ENCODE measurements at regions not wholly inside any gene's neighbourhood (a gene's known extent, or its start where the extent isn't known, plus 50 kb on each side); places are given as distances from the start of the nearest gene placed in this dataset.

GRCh38 chr15:96409215-96410138, 79.0 kb downstream of the NR2F2 start:
- Histone ChIP-seq H3K4me3 (peak overlapping the region; percentile 17), H3K36me3 (no peaks in the 10 kb centered on the region), H3K27ac (no peak overlapping the region), H3K9me3 (no peaks in the 10 kb centered on the region), H3K4me1 (ENCODE audit: insufficient read depth) (peaks cover 6% of the 10 kb centered on the region), H3K27me3 (no peaks in the 10 kb centered on the region)
- TF ChIP-seq EP300 (IDR thresholded peaks at IDR 0.05) = no peak
- no peak for TF ChIP-seq CTCF (IDR thresholded peaks at IDR 0.05)
- TF ChIP-seq POLR2A (IDR thresholded peaks at IDR 0.05) = no peak
- intact Hi-C loops (cut with DNase I) = loop anchor here in 2 of 4 donors (5.0 to 10.0 kb wide), 2 partner anchors 42 to 45 kb away; no protein-coding TSS in a partner anchor
- WGBS, 3 donors = 4 to 7% (median 6%) methylated on average over 64 to 77 of the region's 77 CpGs
- peak in 1 of 5 donors; percentile 33 for DNase-seq

GRCh38 chr15:96410175-96411055, 79.9 kb downstream of the NR2F2 start:
- Histone ChIP-seq H3K27ac (no peak overlapping the region), H3K9me3 (no peaks in the 10 kb centered on the region), H3K4me3 (no peak overlapping the region), H3K36me3 (no peaks in the 10 kb centered on the region), H3K27me3 (no peaks in the 10 kb centered on the region), H3K4me1 (ENCODE audit: insufficient read depth) (peaks cover 6% of the 10 kb centered on the region)
- TF ChIP-seq POLR2A (IDR thresholded peaks at IDR 0.05) = no peak
- no peak for TF ChIP-seq CTCF (IDR thresholded peaks at IDR 0.05)
- no peak for DNase-seq
- WGBS, 3 donors = 56 to 67% (median 65%) methylated on average over 16 of the region's 16 CpGs
- intact Hi-C loops (cut with DNase I) = loop anchor here in 2 of 4 donors (5.0 to 10.0 kb wide), 2 partner anchors 43 to 46 kb away; no protein-coding TSS in a partner anchor

- 71 to 76% (median 74%) methylated on average over 9 of the region's 9 CpGs for WGBS, 3 donors
- H3K4me1 ChIP-seq (ENCODE audit: insufficient read depth) = peaks cover 9% of the 10 kb centered on the region
- no peak for DNase-seq
- no peaks in the 10 kb centered on the region for H3K9me3 ChIP-seq
- no peak for TF ChIP-seq CTCF (IDR thresholded peaks at IDR 0.05)
- TF ChIP-seq EP300 (IDR thresholded peaks at IDR 0.05) = no peak
- TF ChIP-seq POLR2A (IDR thresholded peaks at IDR 0.05) = no peak
- H3K27me3 ChIP-seq = no peaks in the 10 kb centered on the region
- H3K36me3 ChIP-seq = no peaks in the 10 kb centered on the region
- H3K27ac ChIP-seq = no peak overlapping the region
- H3K4me3 ChIP-seq = no peak overlapping the region
- intact Hi-C loops (cut with DNase I) = loop anchor here in 2 of 4 donors (5.0 to 10.0 kb wide), 2 partner anchors 44 to 47 kb away; no protein-coding TSS in a partner anchor
Observed at GRCh38 chr15:96411056-96412031, 80.8 kb downstream of the NR2F2 start.

Measured in ovary (tissue), 7 donors.